ENCODE measurements at regions not wholly inside any gene's neighbourhood (a gene's known extent, or its start where the extent isn't known, plus 50 kb on each side); places are given as distances from the start of the nearest gene placed in this dataset.

DNA sequence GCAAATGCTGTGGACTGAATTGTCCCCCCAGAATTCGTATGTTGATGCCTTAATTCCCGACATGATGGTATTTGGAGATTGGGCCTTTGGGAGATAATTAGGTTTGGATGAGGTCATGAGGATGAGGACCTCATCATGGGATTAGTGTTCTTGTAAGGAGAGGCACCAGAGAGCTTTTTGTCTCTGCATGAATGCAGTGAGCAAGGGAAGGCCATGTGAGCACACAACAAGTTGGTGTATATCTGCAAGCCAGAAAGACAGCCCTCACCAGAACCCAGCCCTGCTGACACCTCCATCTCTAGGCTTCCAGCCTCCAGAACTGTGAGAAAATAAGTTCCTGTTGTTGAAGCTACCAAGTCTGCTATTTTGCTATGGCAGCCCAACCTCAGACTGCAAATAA is 51.9 kb upstream of the SMCO2 start:
- Histone ChIP-seq H3K27me3 (no peaks in the 10 kb centered on the region), H4K20me1 (ENCODE audit: insufficient read depth, poor library complexity, severe bottlenecking) (no peaks in the 10 kb centered on the region), H3K27ac (no peak overlapping the region), H3K9me3 (ENCODE audit: low read depth) (no peaks in the 10 kb centered on the region), H3K4me1 (ENCODE audit: insufficient read depth) (no peaks in the 10 kb centered on the region), H3K4me2 (no peak overlapping the region), H3K4me3 (no peak overlapping the region), H3K36me3 (replicated peaks; ENCODE audit: insufficient read depth, low read depth) (no peaks in the 10 kb centered on the region), H3K79me2 (no peaks in the 10 kb centered on the region), H2AFZ (no peak overlapping the region), H3K9me2 (replicated peaks; ENCODE audit: insufficient read depth) (no peaks in the 10 kb centered on the region)
- DNase-seq (ENCODE audit: low spot score) = no peak
- WGBS (ENCODE audit: low lambda C conversion rate, missing lambda C conversion rate) = 92% methylated on average over 2 of the region's 2 CpGs
- TF ChIP-seq, protein P1, sequence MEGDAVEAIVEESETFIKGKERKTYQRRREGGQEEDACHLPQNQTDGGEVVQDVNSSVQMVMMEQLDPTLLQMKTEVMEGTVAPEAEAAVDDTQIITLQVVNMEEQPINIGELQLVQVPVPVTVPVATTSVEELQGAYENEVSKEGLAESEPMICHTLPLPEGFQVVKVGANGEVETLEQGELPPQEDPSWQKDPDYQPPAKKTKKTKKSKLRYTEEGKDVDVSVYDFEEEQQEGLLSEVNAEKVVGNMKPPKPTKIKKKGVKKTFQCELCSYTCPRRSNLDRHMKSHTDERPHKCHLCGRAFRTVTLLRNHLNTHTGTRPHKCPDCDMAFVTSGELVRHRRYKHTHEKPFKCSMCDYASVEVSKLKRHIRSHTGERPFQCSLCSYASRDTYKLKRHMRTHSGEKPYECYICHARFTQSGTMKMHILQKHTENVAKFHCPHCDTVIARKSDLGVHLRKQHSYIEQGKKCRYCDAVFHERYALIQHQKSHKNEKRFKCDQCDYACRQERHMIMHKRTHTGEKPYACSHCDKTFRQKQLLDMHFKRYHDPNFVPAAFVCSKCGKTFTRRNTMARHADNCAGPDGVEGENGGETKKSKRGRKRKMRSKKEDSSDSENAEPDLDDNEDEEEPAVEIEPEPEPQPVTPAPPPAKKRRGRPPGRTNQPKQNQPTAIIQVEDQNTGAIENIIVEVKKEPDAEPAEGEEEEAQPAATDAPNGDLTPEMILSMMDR (IDR thresholded peaks at IDR 0.05; ENCODE audit: poor library complexity) = no peak
- TF ChIP-seq EZH2 (IDR thresholded peaks at IDR 0.05; ENCODE audit: borderline replicate concordance) (no peak), EZH2phosphoT487 (IDR thresholded peaks at IDR 0.05; ENCODE audit: low read depth, severe bottlenecking, unreplicated experiment) (no peak)

DNA sequence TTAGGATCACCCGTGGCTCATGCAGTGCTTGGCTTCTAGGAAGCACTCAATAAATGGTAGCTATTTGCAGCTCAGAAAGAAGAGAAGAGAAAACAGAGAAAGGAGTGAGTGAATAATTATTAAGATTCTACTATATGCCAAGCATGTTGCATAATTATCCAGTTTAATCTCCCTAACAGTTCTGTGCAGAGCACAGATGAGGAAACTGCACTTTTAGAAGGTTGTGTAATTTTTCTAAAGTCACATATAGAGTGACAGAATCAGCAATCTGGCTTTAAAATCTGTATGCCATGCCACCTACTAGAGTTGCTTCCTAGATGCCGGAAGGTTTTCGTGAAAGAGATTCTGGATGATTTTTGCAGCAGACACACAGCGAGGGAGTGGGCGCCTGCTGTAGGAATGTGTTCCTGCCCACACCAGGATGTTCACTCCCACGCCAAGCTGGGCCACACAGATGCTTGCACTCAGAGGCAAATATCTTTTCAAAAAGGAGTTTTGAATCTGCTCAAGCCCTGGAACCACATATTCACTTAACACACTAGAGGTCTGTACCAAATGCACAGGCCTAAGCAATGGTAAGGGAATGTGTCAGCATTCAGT is 50.2 kb upstream of the SMCO2 start:
- TF ChIP-seq, protein P1 (IDR thresholded peaks at IDR 0.05; ENCODE audit: poor library complexity) = no peak
- TF ChIP-seq EZH2 (IDR thresholded peaks at IDR 0.05; ENCODE audit: borderline replicate concordance) (no peak), EZH2phosphoT487 (IDR thresholded peaks at IDR 0.05; ENCODE audit: low read depth, severe bottlenecking, unreplicated experiment) (no peak)
- no peak for DNase-seq (ENCODE audit: low spot score)
- H3K4me3 ChIP-seq = no peak overlapping the region
- H4K20me1 ChIP-seq (ENCODE audit: insufficient read depth, poor library complexity, severe bottlenecking) = no peaks in the 10 kb centered on the region
- no peaks in the 10 kb centered on the region for H3K27me3 ChIP-seq
- H3K27ac ChIP-seq = no peak overlapping the region
- H3K4me1 ChIP-seq (ENCODE audit: insufficient read depth) = no peaks in the 10 kb centered on the region
- no peak overlapping the region for H3K4me2 ChIP-seq
- no peaks in the 10 kb centered on the region for H3K79me2 ChIP-seq
- no peaks in the 10 kb centered on the region for H3K9me3 ChIP-seq (ENCODE audit: low read depth)
- 96% methylated on average over 6 of the region's 6 CpGs for WGBS (ENCODE audit: low lambda C conversion rate, missing lambda C conversion rate)
- no peaks in the 10 kb centered on the region for H3K36me3 ChIP-seq (replicated peaks; ENCODE audit: insufficient read depth, low read depth)
- H2AFZ ChIP-seq = no peak overlapping the region
- no peaks in the 10 kb centered on the region for H3K9me2 ChIP-seq (replicated peaks; ENCODE audit: insufficient read depth)
